Left ventricle myocardium inferior (tissue), 1 donor: ENCODE measurements at regions not wholly inside any gene's neighbourhood (a gene's known extent, or its start where the extent isn't known, plus 50 kb on each side); places are given as distances from the start of the nearest gene placed in this dataset.

ENCODE experiments used
- DNase-seq: peaks from one replicate; pipeline ENCODE4 v3.0.0-alpha.2; 2020
- H3K27ac ChIP-seq: fragments of 200-600 bp; replicated peaks from 2 replicates; pipeline ENCODE4 v1.8.0; 2021
- H3K27me3 ChIP-seq: fragments of 200-600 bp; 2 replicates; pipeline ENCODE4 v1.8.0; 2021; ENCODE audit warnings: low read depth
- H3K36me3 ChIP-seq: fragments of 200-600 bp; 2 replicates; pipeline ENCODE4 v1.8.0; 2021
- H3K4me1 ChIP-seq: fragments of 200-600 bp; 2 replicates; pipeline ENCODE4 v1.8.0; 2021
- H3K4me3 ChIP-seq: fragments of 200-600 bp; 2 replicates; pipeline ENCODE4 v1.8.0; 2021; ENCODE audit warnings: mild to moderate bottlenecking, moderate library complexity
- H3K9me3 ChIP-seq: fragments of 200-600 bp; replicated peaks from 2 replicates; pipeline ENCODE4 v1.8.0; 2021
- CTCF ChIP-seq: fragments of 200-600 bp; IDR thresholded peaks from 2 replicates; pipeline ENCODE4 v1.8.0; 2021; ENCODE audit warnings: antibody characterized with exemption, mild to moderate bottlenecking, borderline replicate concordance
- intact Hi-C: fragments of 100-400 bp; cut with micrococcal nuclease; formaldehyde crosslinking; loops from one replicate; pipeline ENCODE4 v1.11.0; 2022
- donor health status: DM: no; HTN: yes; CAD: no; lungs with severe emphysema.

DNA sequence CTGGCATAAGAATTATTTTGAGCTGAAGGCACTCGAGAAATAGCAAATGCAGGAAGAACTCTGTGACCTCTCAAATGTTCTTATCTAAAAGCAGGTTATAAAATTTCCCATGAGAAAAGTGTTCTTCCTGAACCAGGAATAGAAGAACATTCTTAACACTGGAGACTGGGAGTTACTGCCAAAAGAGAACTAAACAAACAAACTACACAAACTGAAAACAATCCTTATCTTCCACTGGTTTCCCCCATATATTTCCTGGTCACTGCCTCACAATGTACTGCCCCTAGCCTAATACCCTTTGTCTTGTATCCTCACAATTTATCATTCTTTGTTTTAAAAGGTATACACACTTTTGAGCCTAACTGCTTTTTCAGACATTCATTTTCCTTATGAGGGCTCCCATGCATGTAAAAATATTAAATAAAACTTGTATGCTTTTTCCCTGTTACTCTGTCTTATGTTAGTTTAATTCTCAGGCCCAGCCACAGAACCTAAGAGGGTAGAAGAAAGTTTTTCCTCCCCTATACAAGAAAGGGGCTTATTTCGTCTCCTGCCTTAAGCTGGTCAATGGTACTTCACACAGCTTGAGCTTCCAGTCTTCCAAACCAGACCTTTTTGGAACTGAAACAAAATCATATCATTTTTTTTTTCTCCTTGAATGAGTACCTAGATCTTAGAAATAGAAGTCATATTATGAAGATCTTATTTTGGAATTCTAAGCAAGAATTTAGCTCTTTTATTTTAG is 110.6 kb downstream of the MSTN start:
- H3K27me3 ChIP-seq, result no peaks in the 10 kb centered on the region
- TF ChIP-seq CTCF, result no peak

GRCh38 chr2:189943009-189943408 is 119.5 kb downstream of the MSTN start:
- Histone ChIP-seq H3K4me3 (no peak overlapping the region), H3K9me3 (peaks cover 53% of the 10 kb centered on the region), H3K27ac (no peak overlapping the region), H3K4me1 (no peaks in the 10 kb centered on the region), H3K27me3 (no peaks in the 10 kb centered on the region), H3K36me3 (no peaks in the 10 kb centered on the region)
- no peak for DNase-seq
- TF ChIP-seq CTCF, result no peak
- intact Hi-C loops, result no loop called here

More for the DNA sequence above, 110.6 kb downstream of the MSTN start:
- Histone ChIP-seq H3K27ac (no peak overlapping the region), H3K4me3 (no peak overlapping the region), H3K9me3 (peaks cover 12% of the 10 kb centered on the region), H3K36me3 (no peaks in the 10 kb centered on the region), H3K4me1 (no peaks in the 10 kb centered on the region)
- intact Hi-C loops, result no loop called here
- no peak for DNase-seq

- Histone ChIP-seq H3K36me3 (no peaks in the 10 kb centered on the region), H3K27ac (no peak overlapping the region), H3K4me1 (no peaks in the 10 kb centered on the region), H3K4me3 (no peak overlapping the region), H3K27me3 (no peaks in the 10 kb centered on the region), H3K9me3 (peaks cover 53% of the 10 kb centered on the region)
- no peak for DNase-seq
- no peak for TF ChIP-seq CTCF
- intact Hi-C loops, result no loop called here
Observed at GRCh38 chr2:189940913-189941312, 121.6 kb downstream of the MSTN start.

DNA sequence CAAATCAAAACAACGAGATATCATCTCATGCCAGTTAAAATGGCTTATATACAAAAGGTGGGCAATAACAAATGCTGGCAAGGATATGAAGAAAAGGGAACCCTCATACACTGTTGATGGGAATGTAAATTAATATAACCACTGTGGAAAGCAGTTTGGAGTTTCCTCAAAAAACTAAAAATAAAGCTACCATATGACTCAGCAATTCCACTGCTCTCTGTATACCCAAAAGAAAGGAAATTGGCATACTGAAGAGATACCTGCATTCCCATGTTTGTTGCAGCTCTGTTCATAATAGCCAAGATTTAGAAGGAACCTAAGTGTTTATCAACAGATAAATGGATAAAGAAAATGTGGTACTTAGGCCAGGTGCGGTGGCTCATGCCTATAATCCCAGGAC is 124.8 kb downstream of the MSTN start:
- H3K4me1 ChIP-seq, result no peaks in the 10 kb centered on the region
- TF ChIP-seq CTCF, result no peak
- peaks cover 41% of the 10 kb centered on the region for H3K9me3 ChIP-seq
- H3K27me3 ChIP-seq, result no peaks in the 10 kb centered on the region
- H3K27ac ChIP-seq, result no peak overlapping the region
- DNase-seq, result no peak
- no peak overlapping the region for H3K4me3 ChIP-seq
- intact Hi-C loops, result no loop called here
- H3K36me3 ChIP-seq, result no peaks in the 10 kb centered on the region

DNA sequence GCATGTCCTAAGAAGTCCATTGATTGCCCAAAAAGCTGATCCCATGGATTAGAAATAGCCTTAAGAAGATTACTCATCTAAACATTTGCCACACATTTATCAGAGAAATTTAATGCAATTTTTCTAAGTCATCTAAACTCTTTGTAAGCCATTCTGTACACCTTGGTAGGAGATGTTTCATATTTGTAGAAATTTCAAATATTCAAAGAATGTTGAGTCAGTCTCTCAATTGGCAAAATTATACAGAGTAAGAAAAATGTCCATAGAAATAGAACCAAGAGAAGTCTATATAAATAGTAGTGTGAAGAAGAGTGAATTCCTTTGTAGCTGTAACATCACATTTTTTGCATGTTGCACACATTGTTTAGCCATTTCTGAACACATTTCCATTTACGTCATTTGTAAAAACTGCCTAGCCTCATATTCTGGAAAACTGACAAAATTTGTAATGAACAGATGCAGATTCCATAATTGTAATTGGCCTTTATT is 128.6 kb downstream of the MSTN start:
- no peaks in the 10 kb centered on the region for H3K27me3 ChIP-seq
- no peak for DNase-seq
- no peak overlapping the region for H3K4me3 ChIP-seq
- H3K4me1 ChIP-seq, result no peaks in the 10 kb centered on the region
- H3K36me3 ChIP-seq, result no peaks in the 10 kb centered on the region
- no peak for TF ChIP-seq CTCF
- intact Hi-C loops, result no loop called here
- peaks cover 7% of the 10 kb centered on the region for H3K9me3 ChIP-seq
- H3K27ac ChIP-seq, result no peak overlapping the region
